SH-SY5Y (cell line): ENCODE measurements at regions not wholly inside any gene's neighbourhood (a gene's known extent, or its start where the extent isn't known, plus 50 kb on each side); places are given as distances from the start of the nearest gene placed in this dataset.

Experiments used
- GATA2 ChIP-seq: IDR thresholded peaks from 2 replicates; pipeline ENCODE4 v1.6.1; 2011; ENCODE audit warnings: mild to moderate bottlenecking, low read depth, low read length
- GATA3 ChIP-seq: IDR thresholded peaks from 2 replicates; pipeline ENCODE4 v1.6.1; 2011; ENCODE audit warnings: low read depth, mild to moderate bottlenecking, low read length, moderate library complexity

DNA sequence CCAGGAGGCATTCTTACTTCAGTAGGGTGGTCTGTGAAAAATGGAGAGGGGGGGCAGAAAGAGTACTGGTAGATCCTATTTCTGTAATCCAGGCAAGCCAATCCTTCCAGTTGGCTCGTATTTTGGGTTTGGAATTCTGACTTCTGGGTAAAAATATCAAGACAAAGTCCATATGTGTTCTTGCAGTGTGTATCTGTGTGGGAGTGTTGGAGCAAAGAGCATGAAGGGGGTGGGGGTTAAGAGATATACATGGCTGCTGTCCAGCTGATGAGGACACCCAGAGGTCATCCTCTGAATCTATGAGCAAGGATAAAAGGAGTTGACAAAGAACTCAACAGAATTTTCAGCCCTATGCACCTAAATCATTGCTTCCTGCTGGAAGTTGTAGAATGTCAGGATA is 375.8 kb upstream of the PIK3C3 start:
- TF ChIP-seq GATA3 (no peak), GATA2 (no peak)
